Glomerular visceral epithelial cell (primary cell): ENCODE measurements at regions not wholly inside any gene's neighbourhood (a gene's known extent, or its start where the extent isn't known, plus 50 kb on each side); places are given as distances from the start of the nearest gene placed in this dataset.
"Not testable (repeated sequence)": the region's sequence is repeated elsewhere in the genome, so short reads cannot be mapped to it uniquely, and the experiment has no call there.

Source experiments
- DNase-seq: peaks from one replicate; pipeline ENCODE4 v3.0.0-alpha.2; 2016; ENCODE audit errors: extremely low spot score

GRCh38 chr1:184888505-184888904 is 85.8 kb downstream of the NIBAN1 start:
- peak; percentile 27 for DNase-seq

GRCh38 chr1:184882957-184883815 is 91.1 kb downstream of the NIBAN1 start:
- no peak for DNase-seq

GRCh38 chr1:184881941-184882913 is 92.1 kb downstream of the NIBAN1 start:
- no peak for DNase-seq

GRCh38 chr1:184879876-184880557 is 94.3 kb downstream of the NIBAN1 start:
- DNase-seq, result no peak

GRCh38 chr1:184878602-184879001 is 95.7 kb downstream of the NIBAN1 start:
- DNase-seq, result no peak

- DNase-seq, result no peak
Observed at GRCh38 chr1:184878002-184878401, 96.3 kb downstream of the NIBAN1 start.

GRCh38 chr1:184876015-184876414 is 98.3 kb downstream of the NIBAN1 start:
- DNase-seq, result not testable (repeated sequence)

GRCh38 chr1:184875218-184875617 is 99.1 kb downstream of the NIBAN1 start:
- DNase-seq, result no peak

- no peak for DNase-seq
Observed at GRCh38 chr1:184870319-184870718, 104.0 kb downstream of the NIBAN1 start.

GRCh38 chr1:184867866-184868689 is 106.2 kb downstream of the NIBAN1 start:
- DNase-seq, result no peak

- peak; percentile 86 for DNase-seq
Observed at GRCh38 chr1:184866991-184867788, 107.1 kb downstream of the NIBAN1 start.

GRCh38 chr1:184866586-184866985 is 107.7 kb downstream of the NIBAN1 start:
- DNase-seq, result no peak

GRCh38 chr1:184865831-184866230 is 108.5 kb downstream of the NIBAN1 start:
- DNase-seq, result no peak

- no peak for DNase-seq
Observed at GRCh38 chr1:184861755-184862336, 107.2 kb upstream of the EDEM3 start.

- no peak for DNase-seq
Observed at GRCh38 chr1:184860985-184861754, 106.5 kb upstream of the EDEM3 start.

GRCh38 chr1:184860535-184860934 is 105.9 kb upstream of the EDEM3 start:
- DNase-seq, result no peak

GRCh38 chr1:184859381-184860105 is 104.9 kb upstream of the EDEM3 start:
- no peak for DNase-seq

GRCh38 chr1:184858288-184858687 is 103.6 kb upstream of the EDEM3 start:
- DNase-seq, result no peak
